ENCODE measurements at regions not wholly inside any gene's neighbourhood (a gene's known extent, or its start where the extent isn't known, plus 50 kb on each side); places are given as distances from the start of the nearest gene placed in this dataset.

GRCh38 chr4:152015597-152016302 lies 254.9 kb upstream of the GATB start:
- DNase-seq (ENCODE audit: extremely low spot score), result no peak
- no peak for TF ChIP-seq LEF1 (IDR thresholded peaks at IDR 0.05; ENCODE audit: borderline replicate concordance)
- no peak for TF ChIP-seq ELF4 (IDR thresholded peaks at IDR 0.05)
- TF ChIP-seq PKNOX1 (IDR thresholded peaks at IDR 0.05), result no peak
- no peak for TF ChIP-seq L3MBTL2 (conservative IDR thresholded peaks at IDR 0.05)
- no peak for TF ChIP-seq CTBP1 (IDR thresholded peaks at IDR 0.05; ENCODE audit: borderline replicate concordance)
- no peak for TF ChIP-seq HDGF (IDR thresholded peaks at IDR 0.05; ENCODE audit: borderline replicate concordance)
- POLR2A ChIA-PET, result no interaction called here
- CTCF ChIA-PET, result interaction anchor here (0.6 kb wide), 1 partner anchor 355 kb away, joined by 5 read pairs; no protein-coding TSS in a partner anchor

GRCh38 chr4:152014280-152014679 lies 253.5 kb upstream of the GATB start:
- ChIA-PET CTCF (no interaction called here), POLR2A (no interaction called here)
- TF ChIP-seq CTBP1 (IDR thresholded peaks at IDR 0.05; ENCODE audit: borderline replicate concordance) (no peak), ELF4 (IDR thresholded peaks at IDR 0.05) (no peak), LEF1 (IDR thresholded peaks at IDR 0.05; ENCODE audit: borderline replicate concordance) (no peak), TARDBP (IDR thresholded peaks at IDR 0.05) (no peak), NFRKB (IDR thresholded peaks at IDR 0.05) (no peak), PKNOX1 (IDR thresholded peaks at IDR 0.05) (no peak), SP1 (IDR thresholded peaks at IDR 0.05) (no peak), L3MBTL2 (conservative IDR thresholded peaks at IDR 0.05) (no peak), SUZ12 (IDR thresholded peaks at IDR 0.05) (no peak), ARNT (IDR thresholded peaks at IDR 0.05) (no peak), HDGF (IDR thresholded peaks at IDR 0.05; ENCODE audit: borderline replicate concordance) (no peak), FOXM1 (IDR thresholded peaks at IDR 0.05; ENCODE audit: borderline replicate concordance) (no peak), FOXK2 (IDR thresholded peaks at IDR 0.05) (no peak), ZNF384 (IDR thresholded peaks at IDR 0.05) (no peak), BHLHE40 (IDR thresholded peaks at IDR 0.05; ENCODE audit: borderline replicate concordance) (no peak), FOXA1 (IDR thresholded peaks at IDR 0.05) (no peak)
- no peak for DNase-seq (ENCODE audit: extremely low spot score)

- TF ChIP-seq PKNOX1 (IDR thresholded peaks at IDR 0.05) (no peak), BHLHE40 (IDR thresholded peaks at IDR 0.05; ENCODE audit: borderline replicate concordance) (no peak), L3MBTL2 (conservative IDR thresholded peaks at IDR 0.05) (no peak), HDGF (IDR thresholded peaks at IDR 0.05; ENCODE audit: borderline replicate concordance) (no peak), FOXK2 (IDR thresholded peaks at IDR 0.05) (no peak), ELF4 (IDR thresholded peaks at IDR 0.05) (no peak), ZNF384 (IDR thresholded peaks at IDR 0.05) (no peak)
- POLR2A ChIA-PET, result no interaction called here
- DNase-seq (ENCODE audit: extremely low spot score), result no peak
- CTCF ChIA-PET, result no interaction called here
These were observed 250.7 kb upstream of the GATB start for GRCh38 chr4:152011469-152011868.

GRCh38 chr4:152010710-152011079 lies 249.9 kb upstream of the GATB start:
- ChIA-PET CTCF (no interaction called here), POLR2A (no interaction called here)
- DNase-seq (ENCODE audit: extremely low spot score), result no peak
- TF ChIP-seq PKNOX1 (IDR thresholded peaks at IDR 0.05) (no peak), CTBP1 (IDR thresholded peaks at IDR 0.05; ENCODE audit: borderline replicate concordance) (no peak), LEF1 (IDR thresholded peaks at IDR 0.05; ENCODE audit: borderline replicate concordance) (no peak), ARNT (IDR thresholded peaks at IDR 0.05) (no peak), FOXM1 (IDR thresholded peaks at IDR 0.05; ENCODE audit: borderline replicate concordance) (no peak), SUZ12 (IDR thresholded peaks at IDR 0.05) (no peak), TARDBP (IDR thresholded peaks at IDR 0.05) (no peak), ZNF384 (IDR thresholded peaks at IDR 0.05) (no peak), HDGF (IDR thresholded peaks at IDR 0.05; ENCODE audit: borderline replicate concordance) (no peak), SP1 (IDR thresholded peaks at IDR 0.05) (no peak), BHLHE40 (IDR thresholded peaks at IDR 0.05; ENCODE audit: borderline replicate concordance) (no peak), ELF4 (IDR thresholded peaks at IDR 0.05) (no peak), FOXK2 (IDR thresholded peaks at IDR 0.05) (no peak), L3MBTL2 (conservative IDR thresholded peaks at IDR 0.05) (no peak), NFRKB (IDR thresholded peaks at IDR 0.05) (no peak), FOXA1 (IDR thresholded peaks at IDR 0.05) (no peak)

- ChIA-PET POLR2A (no interaction called here), CTCF (no interaction called here)
- TF ChIP-seq BHLHE40 (IDR thresholded peaks at IDR 0.05; ENCODE audit: borderline replicate concordance) (no peak), PKNOX1 (IDR thresholded peaks at IDR 0.05) (no peak), FOXK2 (IDR thresholded peaks at IDR 0.05) (no peak), TARDBP (IDR thresholded peaks at IDR 0.05) (no peak), ARNT (IDR thresholded peaks at IDR 0.05) (no peak), LEF1 (IDR thresholded peaks at IDR 0.05; ENCODE audit: borderline replicate concordance) (no peak), FOXM1 (IDR thresholded peaks at IDR 0.05; ENCODE audit: borderline replicate concordance) (no peak), ZNF384 (IDR thresholded peaks at IDR 0.05) (no peak), CTBP1 (IDR thresholded peaks at IDR 0.05; ENCODE audit: borderline replicate concordance) (no peak), SUZ12 (IDR thresholded peaks at IDR 0.05) (no peak)
- no peak for DNase-seq (ENCODE audit: extremely low spot score)
These were observed 249.3 kb upstream of the GATB start for GRCh38 chr4:152009983-152010709.
